Body of pancreas (tissue), 4 donors: ENCODE measurements at regions not wholly inside any gene's neighbourhood (a gene's known extent, or its start where the extent isn't known, plus 50 kb on each side); places are given as distances from the start of the nearest gene placed in this dataset.

Source experiments
- CTCF ChIP-seq, 7 experiments: fragments of 450-650 bp in 4 of 7; fragments of 200-600 bp in 3 of 7; sonication (generic) in 3 of 7; IDR thresholded peaks; one replicate each; pipeline ENCODE4 v1.5.1; 2016 to 2019; ENCODE audit warnings: antibody characterized with exemption in 7 of 7
- POLR2A ChIP-seq, 3 donors: fragments of 450-650 bp; IDR thresholded peaks; one replicate each; pipeline ENCODE4 v1.6.1; 2016; ENCODE audit warnings: antibody characterized with exemption in 3 of 3, mild to moderate bottlenecking in 2 of 3

GRCh38 chr12:16828891-16829290 is 222.9 kb upstream of the LMO3 start:
- TF ChIP-seq CTCF (IDR thresholded peaks at IDR 0.05) (no peak), POLR2A (IDR thresholded peaks at IDR 0.05) (no peak)
